Right hindlimb (tissue), 1 donor: ENCODE measurements at regions not wholly inside any gene's neighbourhood (a gene's known extent, or its start where the extent isn't known, plus 50 kb on each side); places are given as distances from the start of the nearest gene placed in this dataset.
"Not testable (repeated sequence)": the region's sequence is repeated elsewhere in the genome, so short reads cannot be mapped to it uniquely, and the experiment has no call there.

Source experiments
- DNase-seq: peaks from one replicate; pipeline ENCODE4 v3.0.0-alpha.2; 2018

DNA sequence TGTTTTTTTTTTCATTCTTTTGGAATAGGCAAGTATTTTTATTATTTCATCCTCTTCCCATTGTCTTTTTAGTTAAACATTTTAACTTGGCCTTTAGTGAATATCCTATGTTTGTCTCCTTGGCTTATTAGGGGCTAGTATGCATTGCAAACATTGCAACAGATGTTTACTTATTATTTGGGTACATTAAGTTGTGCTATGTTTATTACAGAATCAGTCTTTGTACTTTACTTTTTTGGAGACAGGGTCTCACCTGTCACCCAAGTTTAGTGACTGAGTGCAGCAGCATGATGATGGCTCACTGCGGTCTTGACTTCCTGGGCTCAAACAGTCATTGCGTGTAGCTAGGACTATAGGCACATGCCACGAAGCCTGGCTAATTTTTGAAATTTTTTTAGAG lies 51.1 kb upstream of the NUDT6 start:
- no peak for DNase-seq

DNA sequence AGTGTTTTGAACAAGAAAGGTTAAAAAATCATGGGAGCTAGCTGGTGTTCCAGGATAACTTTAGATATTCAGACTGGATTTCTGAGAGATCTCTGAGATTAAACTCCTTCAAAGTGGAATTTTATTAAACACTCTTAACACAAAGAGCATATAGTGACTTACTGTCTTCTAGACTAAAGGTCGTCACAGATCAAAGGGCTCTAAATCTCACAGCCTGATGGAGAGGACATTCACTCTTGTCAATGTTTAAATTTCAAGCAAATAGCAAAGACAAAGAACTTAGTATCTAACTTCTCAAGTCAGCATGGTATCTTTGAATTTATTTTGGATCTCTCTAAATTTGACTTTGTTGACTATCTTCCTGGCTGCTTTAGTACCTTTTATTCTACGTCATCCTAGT lies 53.7 kb upstream of the NUDT6 start:
- no peak for DNase-seq

DNA sequence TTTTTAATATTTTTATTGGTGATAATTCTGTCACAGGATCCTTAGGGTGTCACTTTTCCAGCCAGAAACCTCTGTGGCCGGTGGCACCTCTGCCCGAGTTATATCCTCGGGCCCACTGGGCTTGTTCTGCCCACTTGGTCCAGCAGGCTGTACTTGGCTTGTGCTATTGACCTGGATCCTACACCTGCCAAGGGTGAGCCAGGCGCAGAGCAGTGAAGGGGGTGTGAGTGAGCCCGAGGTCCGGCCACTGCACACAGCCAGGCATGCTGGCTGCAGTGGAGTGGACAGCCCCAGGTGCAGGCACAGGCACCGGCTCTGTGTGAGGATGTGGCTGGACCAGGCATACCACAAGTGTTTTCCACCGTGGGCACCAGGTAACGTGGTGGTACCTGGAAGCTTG lies 54.7 kb upstream of the NUDT6 start:
- DNase-seq = no peak

GRCh38 chr4:122978109-122978508 lies 55.7 kb upstream of the NUDT6 start:
- DNase-seq = no peak

GRCh38 chr4:122978789-122979188 lies 56.4 kb upstream of the NUDT6 start:
- no peak for DNase-seq

- no peak for DNase-seq
These were observed 58.5 kb upstream of the NUDT6 start for GRCh38 chr4:122980860-122981259.

DNA sequence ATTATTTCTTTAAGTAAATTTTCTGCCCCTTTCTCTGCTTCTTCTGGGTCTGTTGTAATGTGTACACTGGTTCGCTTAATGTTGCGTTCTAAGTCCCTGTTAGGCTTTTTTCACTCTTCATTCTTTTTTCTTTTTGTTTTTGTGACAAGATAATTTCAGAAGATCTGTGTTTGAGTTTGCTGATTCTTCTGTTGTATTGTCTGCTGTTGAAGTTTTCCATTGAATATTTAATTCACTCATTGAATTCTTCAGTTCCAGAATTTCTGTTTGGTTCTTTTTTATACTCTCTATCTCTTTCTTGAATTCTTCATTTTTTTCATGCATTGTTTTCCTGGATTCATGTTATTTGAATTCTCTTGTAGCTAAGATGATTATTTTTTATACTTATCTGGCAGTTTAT lies 66.3 kb upstream of the NUDT6 start:
- DNase-seq = no peak

- DNase-seq = no peak
These were observed 68.5 kb upstream of the NUDT6 start for GRCh38 chr4:122990891-122991290.

DNA sequence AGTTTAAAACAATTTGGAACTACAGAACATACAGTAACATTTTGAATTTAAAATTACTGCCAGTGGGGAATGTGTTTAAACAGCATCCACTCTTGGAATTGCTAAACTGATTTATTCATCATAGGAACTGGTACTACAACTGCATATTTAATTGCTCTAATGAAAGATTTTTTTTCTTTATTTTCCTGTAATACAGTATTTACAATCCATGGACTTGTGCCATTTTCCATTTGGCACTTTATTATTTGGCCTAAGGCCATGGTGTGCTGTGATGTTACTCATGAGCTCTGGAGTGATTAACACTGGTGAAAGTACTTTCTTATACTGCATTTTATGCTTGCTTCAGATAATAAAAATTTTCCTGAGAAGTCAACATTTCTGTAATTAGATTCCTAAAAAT lies 69.7 kb upstream of the NUDT6 start:
- DNase-seq = peak; percentile 42

DNA sequence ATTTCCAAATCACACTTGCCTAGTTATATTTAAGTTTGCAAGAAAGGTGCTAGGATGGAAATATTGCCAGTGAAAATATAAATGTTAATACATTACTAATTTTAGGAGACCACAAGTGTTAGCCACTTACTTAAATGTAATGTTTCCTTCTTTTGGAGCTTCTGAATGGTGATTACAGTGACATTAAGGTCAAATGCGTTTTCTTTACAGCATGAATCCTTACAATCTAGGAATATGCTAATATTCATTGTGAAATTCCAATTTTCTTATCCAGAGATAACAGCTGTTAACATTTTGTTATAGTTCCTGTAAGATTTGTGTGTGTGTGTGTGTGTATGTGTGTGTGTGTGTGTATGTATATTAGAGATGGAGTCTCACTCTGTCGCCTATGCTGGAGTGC lies 70.2 kb upstream of the NUDT6 start:
- no peak for DNase-seq

- DNase-seq = no peak
These were observed 74.0 kb upstream of the NUDT6 start for GRCh38 chr4:122996350-122996749.

DNA sequence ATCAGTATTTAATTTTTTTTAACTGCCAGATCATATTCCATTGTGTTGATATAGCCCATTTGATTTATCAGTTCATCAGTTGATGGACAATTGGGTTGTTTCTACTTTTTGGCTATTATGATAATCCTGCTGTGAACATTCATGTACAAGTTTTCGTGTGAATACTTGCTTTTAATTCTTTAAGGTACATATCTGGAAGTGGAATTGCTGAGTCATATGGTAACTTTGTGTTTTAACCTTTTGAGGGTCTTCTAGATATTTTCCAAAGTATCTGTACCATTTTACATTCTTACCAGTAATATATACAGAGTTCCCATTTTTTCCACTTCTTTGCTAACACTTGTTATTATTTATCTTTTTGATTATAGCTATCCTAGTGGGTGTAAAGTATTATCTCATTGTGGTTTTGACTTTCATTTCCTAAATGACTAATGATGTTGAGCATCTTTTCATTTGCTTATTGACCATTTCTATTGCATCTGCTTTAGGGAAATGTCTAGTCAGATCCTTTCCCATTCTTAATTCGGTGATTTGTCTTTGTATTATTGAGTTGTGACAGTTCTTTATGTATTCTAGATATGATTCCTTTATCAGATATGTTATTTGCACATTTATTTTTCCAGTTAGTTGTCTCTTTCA lies 75.2 kb upstream of the NUDT6 start:
- no peak for DNase-seq

DNA sequence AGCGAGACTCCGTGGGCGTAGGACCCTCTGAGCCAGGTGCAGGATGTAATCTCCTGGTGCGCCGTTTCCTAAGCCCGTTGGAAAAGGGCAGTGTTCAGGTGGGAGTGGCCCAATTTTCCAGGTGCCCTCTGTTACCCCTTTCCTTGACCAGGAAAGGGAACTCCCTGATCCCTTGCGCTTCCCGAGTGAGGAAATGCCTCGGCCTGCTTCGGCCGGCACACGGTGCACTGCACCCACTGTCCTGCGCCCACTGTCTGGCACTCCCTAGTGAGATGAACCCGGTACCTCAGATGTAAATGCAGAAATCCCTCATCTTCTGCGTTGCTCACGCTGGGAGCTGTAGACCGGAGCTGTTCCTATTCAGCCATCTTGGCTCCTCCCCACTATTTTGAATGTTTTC lies 81.7 kb upstream of the NUDT6 start:
- DNase-seq = not testable (repeated sequence)

GRCh38 chr4:123005126-123005525 lies 82.7 kb upstream of the NUDT6 start:
- DNase-seq = not testable (repeated sequence)

GRCh38 chr4:123007679-123008078 lies 85.3 kb upstream of the NUDT6 start:
- DNase-seq = no peak

GRCh38 chr4:123012416-123012815 lies 90.0 kb upstream of the NUDT6 start:
- DNase-seq = not testable (repeated sequence)

DNA sequence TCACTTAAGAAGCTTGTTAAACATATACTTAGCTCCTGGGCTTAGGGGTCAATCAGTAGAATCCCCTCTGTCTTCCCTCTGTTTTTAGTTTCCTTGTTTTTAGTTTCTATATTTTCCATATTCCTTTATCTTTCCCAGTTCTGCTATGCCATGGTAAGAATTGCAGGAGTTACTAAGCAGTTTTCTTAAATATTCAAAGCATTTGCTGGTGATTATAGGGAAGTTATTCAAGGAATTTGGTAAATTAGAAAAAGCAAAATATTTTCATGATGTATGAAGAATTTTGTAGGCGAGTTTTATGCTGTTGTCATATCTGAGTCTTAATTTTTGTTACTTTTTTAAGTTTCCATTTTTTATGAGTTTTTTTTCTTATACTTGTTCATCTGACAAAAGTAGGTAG lies 91.6 kb upstream of the NUDT6 start:
- no peak for DNase-seq

DNA sequence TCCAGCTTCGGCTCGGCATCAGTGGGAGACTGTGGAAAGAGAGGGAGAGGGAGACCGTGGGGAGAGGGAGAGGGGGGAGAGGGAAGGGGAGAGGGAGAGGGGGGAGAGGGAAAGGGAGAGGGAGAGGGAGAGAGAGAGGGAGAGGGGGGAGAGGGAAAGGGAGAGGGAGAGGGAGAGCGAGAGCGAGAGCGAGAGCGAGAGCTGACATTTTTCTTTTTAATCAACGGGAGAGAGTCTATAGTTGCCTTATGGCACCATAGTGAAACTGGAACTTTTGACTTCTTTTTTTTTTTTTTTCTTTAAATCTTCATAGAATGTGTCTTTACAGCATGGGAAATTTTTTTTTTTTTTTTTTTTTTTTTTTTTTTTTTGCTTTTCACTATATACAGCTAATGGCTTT lies 94.7 kb upstream of the NUDT6 start:
- DNase-seq = no peak

GRCh38 chr4:123017636-123018395 lies 95.4 kb upstream of the NUDT6 start:
- peak; percentile 39 for DNase-seq

DNA sequence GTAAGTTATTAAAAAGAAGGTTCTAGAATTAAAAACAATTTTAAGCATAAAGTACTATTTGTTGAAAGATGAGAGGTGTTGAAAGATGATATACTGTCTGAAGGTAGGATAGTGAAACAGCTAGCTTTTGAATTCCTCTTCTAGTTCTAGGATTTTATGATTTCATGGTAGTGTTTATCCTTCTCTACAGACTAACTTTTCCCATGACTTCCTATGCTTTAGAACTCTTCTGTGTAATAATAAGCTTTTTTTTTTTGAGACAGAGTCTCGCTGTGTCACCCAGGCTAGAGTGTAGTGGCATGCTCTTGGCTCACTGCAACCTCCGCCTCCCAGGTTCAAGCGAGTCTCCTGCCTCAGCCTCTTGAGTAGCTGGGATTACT lies 96.0 kb upstream of the NUDT6 start:
- DNase-seq = no peak

DNA sequence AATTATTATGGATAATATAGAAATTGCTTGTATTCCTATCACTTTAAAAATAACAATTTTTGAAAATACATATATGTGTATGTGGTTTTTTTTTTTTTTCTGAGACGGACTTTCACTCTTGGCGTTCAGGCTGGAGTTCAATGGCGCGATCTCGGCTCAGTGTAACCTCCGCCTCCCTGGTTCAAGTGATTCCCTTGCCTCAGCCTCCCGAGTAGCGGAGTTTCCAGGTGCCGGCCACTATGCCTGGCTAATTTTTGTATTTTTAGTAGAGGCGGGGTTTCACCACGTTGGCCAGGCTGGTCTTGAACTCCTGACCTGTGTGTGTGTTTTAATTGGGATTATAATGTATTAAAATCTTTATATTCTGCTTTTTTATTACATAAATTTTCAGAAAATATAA lies 97.9 kb upstream of the NUDT6 start:
- DNase-seq = no peak

DNA sequence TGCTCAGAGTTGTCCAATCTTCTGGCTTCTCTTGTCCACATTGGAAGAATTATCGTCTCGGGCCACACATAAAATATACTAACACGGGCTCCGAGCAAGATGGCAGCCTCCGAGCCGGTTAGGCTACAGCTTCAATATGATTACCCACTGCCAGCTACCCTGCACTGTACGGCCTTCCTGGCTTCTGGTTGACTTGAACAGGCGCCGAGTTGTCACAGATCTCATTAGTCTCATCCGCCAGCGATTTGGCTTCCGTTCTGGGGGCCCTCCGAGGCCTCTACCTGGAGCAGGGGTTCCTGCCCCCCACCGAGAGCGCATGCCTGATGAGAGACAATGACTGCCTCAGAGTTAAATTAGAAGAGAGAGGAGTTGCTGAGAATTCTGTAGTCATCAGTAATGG lies 101.2 kb upstream of the NUDT6 start:
- no peak for DNase-seq

- no peak for DNase-seq
These were observed 102.3 kb upstream of the NUDT6 start for GRCh38 chr4:123024710-123025109.

- no peak for DNase-seq
These were observed 103.0 kb upstream of the NUDT6 start for GRCh38 chr4:123025398-123025797.

- DNase-seq = peak; percentile 77
These were observed 103.6 kb upstream of the NUDT6 start for GRCh38 chr4:123026015-123026414.
